ENCODE measurements at regions not wholly inside any gene's neighbourhood (a gene's known extent, or its start where the extent isn't known, plus 50 kb on each side); places are given as distances from the start of the nearest gene placed in this dataset.

GRCh38 chr3:31132132-31132769, 237.8 kb upstream of the GADL1 start:
- H3K27me3 ChIP-seq = no peaks in the 10 kb centered on the region
- DNase-seq (no peak), ATAC-seq (peak; percentile 79)
- no peaks in the 10 kb centered on the region for H3K9me3 ChIP-seq
- H3K4me1 ChIP-seq = no peaks in the 10 kb centered on the region
- H3K27ac ChIP-seq = no peak overlapping the region
- no peak overlapping the region for H3K4me3 ChIP-seq
- H3K36me3 ChIP-seq = no peaks in the 10 kb centered on the region
- intact Hi-C loops (cut with DNase I) = loop anchor here (10.0 kb wide), 1 partner anchor 347 kb away; no protein-coding TSS in a partner anchor
- TF ChIP-seq CTCF (IDR thresholded peaks at IDR 0.05) = peak; percentile 60

GRCh38 chr3:31133541-31133940, 239.1 kb upstream of the GADL1 start:
- Histone ChIP-seq H3K4me3 (no peak overlapping the region), H3K27me3 (no peaks in the 10 kb centered on the region), H3K4me1 (no peaks in the 10 kb centered on the region), H3K27ac (no peak overlapping the region), H3K9me3 (no peaks in the 10 kb centered on the region), H3K36me3 (no peaks in the 10 kb centered on the region)
- DNase-seq (no peak), ATAC-seq (no peak)
- no peak for TF ChIP-seq CTCF (IDR thresholded peaks at IDR 0.05)
- intact Hi-C loops (cut with DNase I) = loop anchor here (10.0 kb wide), 1 partner anchor 349 kb away; no protein-coding TSS in a partner anchor

- no peak overlapping the region for H3K27ac ChIP-seq
- H3K4me3 ChIP-seq = no peak overlapping the region
- TF ChIP-seq CTCF (IDR thresholded peaks at IDR 0.05) = no peak
- intact Hi-C loops (cut with DNase I) = loop anchor here (10.0 kb wide), 1 partner anchor 351 kb away; no protein-coding TSS in a partner anchor
- H3K4me1 ChIP-seq = no peaks in the 10 kb centered on the region
- H3K36me3 ChIP-seq = no peaks in the 10 kb centered on the region
- H3K27me3 ChIP-seq = no peaks in the 10 kb centered on the region
- DNase-seq (no peak), ATAC-seq (no peak)
- H3K9me3 ChIP-seq = no peaks in the 10 kb centered on the region
These were observed 241.1 kb upstream of the GADL1 start for GRCh38 chr3:31135546-31135945.

- Histone ChIP-seq H3K27me3 (no peaks in the 10 kb centered on the region), H3K4me1 (no peaks in the 10 kb centered on the region), H3K4me3 (no peak overlapping the region), H3K9me3 (no peaks in the 10 kb centered on the region), H3K27ac (no peak overlapping the region), H3K36me3 (no peaks in the 10 kb centered on the region)
- no peak for TF ChIP-seq CTCF (IDR thresholded peaks at IDR 0.05)
- DNase-seq (no peak), ATAC-seq (no peak)
- intact Hi-C loops (cut with DNase I) = loop anchor here (10.0 kb wide), 1 partner anchor 353 kb away; no protein-coding TSS in a partner anchor
These were observed 243.4 kb upstream of the GADL1 start for GRCh38 chr3:31137718-31138465.

GRCh38 chr3:31140470-31140869, 246.0 kb upstream of the GADL1 start:
- TF ChIP-seq CTCF (IDR thresholded peaks at IDR 0.05) = no peak
- ATAC-seq (no peak), DNase-seq (no peak)
- Histone ChIP-seq H3K4me1 (no peaks in the 10 kb centered on the region), H3K4me3 (no peak overlapping the region), H3K27me3 (no peaks in the 10 kb centered on the region), H3K9me3 (no peaks in the 10 kb centered on the region), H3K36me3 (no peaks in the 10 kb centered on the region), H3K27ac (no peak overlapping the region)
- intact Hi-C loops (cut with DNase I) = no loop called here
